ENCODE measurements at regions not wholly inside any gene's neighbourhood (a gene's known extent, or its start where the extent isn't known, plus 50 kb on each side); places are given as distances from the start of the nearest gene placed in this dataset.

DNA sequence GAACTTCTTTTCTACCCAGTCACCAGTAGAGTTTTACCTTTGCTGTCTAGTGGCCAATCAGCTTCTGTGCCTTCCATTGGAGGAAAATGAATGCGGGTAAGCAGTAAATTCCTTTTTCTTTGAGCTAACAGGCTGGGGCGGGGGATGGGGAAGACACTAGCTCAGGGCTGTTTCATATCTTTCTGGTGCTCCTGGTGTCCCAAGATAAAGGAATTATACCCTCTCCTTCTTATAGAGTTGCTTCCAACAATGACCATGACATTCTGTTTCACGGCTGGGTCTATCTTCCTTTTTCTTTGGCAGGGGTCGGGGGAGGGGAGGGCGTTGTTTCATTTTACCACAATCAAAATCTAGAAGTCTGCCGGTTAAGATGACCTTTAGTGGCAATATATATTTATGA, 51.2 kb upstream of the RPS23 start:
- no peak for DNase-seq (ENCODE audit: low read depth in 1 of 2, low spot score in 1 of 2)
- peaks cover 27% of the 10 kb centered on the region for H3K4me1 ChIP-seq (ENCODE audit: low read depth)
- no peak overlapping the region for H3K27ac ChIP-seq
- no peaks in the 10 kb centered on the region for H3K9me3 ChIP-seq (ENCODE audit: low read depth)
- H3K27me3 ChIP-seq: no peaks in the 10 kb centered on the region
- no peaks in the 10 kb centered on the region for H3K36me3 ChIP-seq
- TF ChIP-seq, protein P1, sequence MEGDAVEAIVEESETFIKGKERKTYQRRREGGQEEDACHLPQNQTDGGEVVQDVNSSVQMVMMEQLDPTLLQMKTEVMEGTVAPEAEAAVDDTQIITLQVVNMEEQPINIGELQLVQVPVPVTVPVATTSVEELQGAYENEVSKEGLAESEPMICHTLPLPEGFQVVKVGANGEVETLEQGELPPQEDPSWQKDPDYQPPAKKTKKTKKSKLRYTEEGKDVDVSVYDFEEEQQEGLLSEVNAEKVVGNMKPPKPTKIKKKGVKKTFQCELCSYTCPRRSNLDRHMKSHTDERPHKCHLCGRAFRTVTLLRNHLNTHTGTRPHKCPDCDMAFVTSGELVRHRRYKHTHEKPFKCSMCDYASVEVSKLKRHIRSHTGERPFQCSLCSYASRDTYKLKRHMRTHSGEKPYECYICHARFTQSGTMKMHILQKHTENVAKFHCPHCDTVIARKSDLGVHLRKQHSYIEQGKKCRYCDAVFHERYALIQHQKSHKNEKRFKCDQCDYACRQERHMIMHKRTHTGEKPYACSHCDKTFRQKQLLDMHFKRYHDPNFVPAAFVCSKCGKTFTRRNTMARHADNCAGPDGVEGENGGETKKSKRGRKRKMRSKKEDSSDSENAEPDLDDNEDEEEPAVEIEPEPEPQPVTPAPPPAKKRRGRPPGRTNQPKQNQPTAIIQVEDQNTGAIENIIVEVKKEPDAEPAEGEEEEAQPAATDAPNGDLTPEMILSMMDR (IDR thresholded peaks at IDR 0.05; ENCODE audit: low read depth, low read length): no peak
- no peak overlapping the region for H3K4me3 ChIP-seq

All from cardiac muscle cell (in vitro differentiated cells and primary cell).